Cardiac muscle cell (in vitro differentiated cells and primary cell): ENCODE measurements at regions not wholly inside any gene's neighbourhood (a gene's known extent, or its start where the extent isn't known, plus 50 kb on each side); places are given as distances from the start of the nearest gene placed in this dataset.

Experiments used
- DNase-seq, 2 donors: peaks; one replicate each; pipeline versions ENCODE4 v3.0.0 to v3.0.0-alpha.2; 2010 to 2017; ENCODE audit warnings: low read depth in 1 of 2, low spot score in 1 of 2
- H3K27ac ChIP-seq: fragments of 200-600 bp; sonication (generic); 2 replicates; pipeline ENCODE4 v1.5.1; 2016
- H3K27me3 ChIP-seq: fragments of 200-600 bp; sonication (generic); 2 replicates; pipeline ENCODE4 v1.6.0; 2016; ENCODE audit warnings: control low read depth
- H3K36me3 ChIP-seq: fragments of 200-600 bp; sonication (generic); 2 replicates; pipeline ENCODE4 v1.5.1; 2016; ENCODE audit warnings: control low read depth
- H3K4me1 ChIP-seq: fragments of 200-600 bp; sonication (generic); 2 replicates; pipeline ENCODE4 v1.8.1; 2017; ENCODE audit warnings: low read depth, mild to moderate bottlenecking, mixed run types
- H3K4me3 ChIP-seq: fragments of 200-600 bp; sonication (generic); 2 replicates; pipeline ENCODE4 v1.5.1; 2016; ENCODE audit warnings: mild to moderate bottlenecking
- H3K9me3 ChIP-seq: fragments of 200-600 bp; sonication (generic); 2 replicates; pipeline ENCODE4 v1.5.1; 2017; ENCODE audit warnings: low read depth, mild to moderate bottlenecking, control low read depth
- CTCF ChIP-seq: IDR thresholded peaks from 2 replicates; pipeline ENCODE4 v1.5.1; 2012; ENCODE audit warnings: low read depth, mild to moderate bottlenecking, low read length

DNA sequence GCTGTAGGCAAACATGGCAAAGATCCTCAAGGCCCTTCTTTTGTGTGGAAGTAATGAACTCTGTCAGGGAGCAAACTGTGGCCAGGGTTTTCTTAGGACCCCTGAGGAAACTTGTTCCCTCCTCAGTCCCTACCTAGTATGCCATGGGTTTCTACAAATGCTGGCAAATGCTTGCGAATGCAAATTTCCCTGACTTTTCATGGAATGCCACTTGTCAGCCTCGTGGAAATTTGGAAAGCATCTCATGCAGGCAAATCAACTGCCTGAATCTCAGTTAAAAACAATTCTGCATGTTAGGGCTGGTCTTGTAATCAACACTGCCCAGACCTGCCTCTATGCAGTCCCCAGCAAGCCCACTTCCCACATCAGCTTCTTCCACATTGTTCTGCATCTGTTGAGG is 334.9 kb upstream of the AJAP1 start:
- H3K27me3 ChIP-seq, result no peaks in the 10 kb centered on the region
- no peaks in the 10 kb centered on the region for H3K36me3 ChIP-seq
- H3K9me3 ChIP-seq, result no peaks in the 10 kb centered on the region
- H3K4me1 ChIP-seq, result no peaks in the 10 kb centered on the region
- DNase-seq, result no peak
- no peak overlapping the region for H3K27ac ChIP-seq
- TF ChIP-seq CTCF, result no peak
- H3K4me3 ChIP-seq, result no peak overlapping the region

GRCh38 chr1:4322881-4323280 is 331.5 kb upstream of the AJAP1 start:
- Histone ChIP-seq H3K36me3 (no peaks in the 10 kb centered on the region), H3K27ac (no peak overlapping the region), H3K9me3 (no peaks in the 10 kb centered on the region), H3K4me1 (no peaks in the 10 kb centered on the region), H3K27me3 (no peaks in the 10 kb centered on the region), H3K4me3 (no peak overlapping the region)
- DNase-seq, result no peak
- no peak for TF ChIP-seq CTCF

DNA sequence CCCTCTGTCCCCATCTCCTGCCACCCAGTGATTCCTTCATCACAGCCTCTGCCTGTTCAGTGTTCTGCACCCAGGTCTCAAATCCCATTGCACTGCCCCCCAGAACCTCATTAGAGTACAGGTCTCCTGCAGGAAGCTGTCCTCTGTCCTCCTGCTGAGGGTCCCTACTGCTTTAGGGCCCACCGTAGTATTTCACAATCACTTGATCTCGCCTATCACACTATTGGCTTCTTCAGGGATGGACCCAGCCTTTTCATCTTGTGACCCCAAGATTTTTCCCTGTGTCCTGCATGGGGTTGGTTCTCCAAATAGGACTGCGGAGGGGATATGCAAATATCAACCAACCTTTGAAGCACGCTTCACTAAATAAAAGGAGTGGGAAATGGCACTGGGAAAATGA is 331.1 kb upstream of the AJAP1 start:
- Histone ChIP-seq H3K4me3 (no peak overlapping the region), H3K4me1 (no peaks in the 10 kb centered on the region), H3K27ac (no peak overlapping the region), H3K9me3 (no peaks in the 10 kb centered on the region), H3K36me3 (no peaks in the 10 kb centered on the region), H3K27me3 (no peaks in the 10 kb centered on the region)
- TF ChIP-seq CTCF, result no peak
- DNase-seq, result no peak

- Histone ChIP-seq H3K27ac (no peak overlapping the region), H3K9me3 (no peaks in the 10 kb centered on the region), H3K27me3 (no peaks in the 10 kb centered on the region), H3K36me3 (no peaks in the 10 kb centered on the region), H3K4me1 (no peaks in the 10 kb centered on the region), H3K4me3 (no peak overlapping the region)
- TF ChIP-seq CTCF, result no peak
- DNase-seq, result no peak
Measured at GRCh38 chr1:4324525-4324924, 329.9 kb upstream of the AJAP1 start.

GRCh38 chr1:4327142-4327541 is 327.3 kb upstream of the AJAP1 start:
- Histone ChIP-seq H3K4me3 (no peak overlapping the region), H3K36me3 (no peaks in the 10 kb centered on the region), H3K9me3 (no peaks in the 10 kb centered on the region), H3K27me3 (no peaks in the 10 kb centered on the region), H3K4me1 (no peaks in the 10 kb centered on the region), H3K27ac (no peak overlapping the region)
- DNase-seq, result no peak
- TF ChIP-seq CTCF, result no peak
